Osteocyte (in vitro differentiated cells): ENCODE measurements at regions not wholly inside any gene's neighbourhood (a gene's known extent, or its start where the extent isn't known, plus 50 kb on each side); places are given as distances from the start of the nearest gene placed in this dataset.

Source experiments
- DNase-seq: peaks from one replicate; pipeline ENCODE4 v3.0.0; 2021; ENCODE audit warnings: mixed read lengths; ENCODE audit not compliant: unreplicated experiment; ENCODE audit errors: extremely low spot score
- H3K27ac Mint-ChIP-seq: one replicate; pipeline ENCODE4 v1.8.0; 2021; ENCODE audit warnings: mild to moderate bottlenecking, mixed read lengths; ENCODE audit not compliant: unreplicated experiment
- H3K27me3 Mint-ChIP-seq: one replicate; pipeline ENCODE4 v1.8.0; 2021; ENCODE audit warnings: mixed read lengths; ENCODE audit not compliant: unreplicated experiment
- H3K36me3 Mint-ChIP-seq: one replicate; pipeline ENCODE4 v1.8.0; 2021; ENCODE audit warnings: mixed read lengths; ENCODE audit not compliant: unreplicated experiment
- H3K4me1 Mint-ChIP-seq: one replicate; pipeline ENCODE4 v1.8.0; 2021; ENCODE audit warnings: mixed read lengths; ENCODE audit not compliant: unreplicated experiment
- H3K4me3 Mint-ChIP-seq: one replicate; pipeline ENCODE4 v1.8.0; 2021; ENCODE audit warnings: mild to moderate bottlenecking, moderate library complexity, mixed read lengths; ENCODE audit not compliant: unreplicated experiment
- H3K9me3 Mint-ChIP-seq: one replicate; pipeline ENCODE4 v1.8.0; 2021; ENCODE audit warnings: mixed read lengths; ENCODE audit not compliant: unreplicated experiment
- CTCF ChIP-seq: fragments of 200-600 bp; sonication (generic); IDR thresholded peaks from 2 replicates; pipeline ENCODE4 v1.5.0; 2021; ENCODE audit warnings: antibody characterized with exemption, mild to moderate bottlenecking, moderate library complexity

- no peak for DNase-seq
- no peak for TF ChIP-seq CTCF
- Mint-ChIP-seq H3K9me3 (peaks cover 3% of the 10 kb centered on the region), H3K27ac (no peak overlapping the region), H3K4me3 (no peak overlapping the region), H3K27me3 (no peaks in the 10 kb centered on the region), H3K4me1 (peaks cover 27% of the 10 kb centered on the region), H3K36me3 (no peaks in the 10 kb centered on the region)
Measured at GRCh38 chr10:32147730-32148129, 91.5 kb upstream of the KIF5B start.

- Mint-ChIP-seq H3K36me3 (no peaks in the 10 kb centered on the region), H3K27me3 (no peaks in the 10 kb centered on the region), H3K4me1 (peaks cover 27% of the 10 kb centered on the region), H3K9me3 (peaks cover 3% of the 10 kb centered on the region), H3K4me3 (no peak overlapping the region), H3K27ac (no peak overlapping the region)
- DNase-seq: no peak
- no peak for TF ChIP-seq CTCF
Measured at GRCh38 chr10:32146166-32146565, 89.9 kb upstream of the KIF5B start.

- no peak overlapping the region for H3K27ac Mint-ChIP-seq
- TF ChIP-seq CTCF: no peak
- H3K4me3 Mint-ChIP-seq: no peak overlapping the region
- no peak for DNase-seq
- H3K27me3 Mint-ChIP-seq: no peaks in the 10 kb centered on the region
- peaks cover 18% of the 10 kb centered on the region for H3K4me1 Mint-ChIP-seq
- peaks cover 3% of the 10 kb centered on the region for H3K9me3 Mint-ChIP-seq
- no peaks in the 10 kb centered on the region for H3K36me3 Mint-ChIP-seq
Measured at GRCh38 chr10:32144817-32145688, 88.8 kb upstream of the KIF5B start.

- H3K9me3 Mint-ChIP-seq: peaks cover 3% of the 10 kb centered on the region
- H3K27ac Mint-ChIP-seq: no peak overlapping the region
- peaks cover 5% of the 10 kb centered on the region for H3K4me1 Mint-ChIP-seq
- TF ChIP-seq CTCF: no peak
- no peak for DNase-seq
- no peak overlapping the region for H3K4me3 Mint-ChIP-seq
- H3K36me3 Mint-ChIP-seq: no peaks in the 10 kb centered on the region
- H3K27me3 Mint-ChIP-seq: no peaks in the 10 kb centered on the region
Measured at GRCh38 chr10:32143302-32143847, 87.2 kb upstream of the KIF5B start.

- no peak overlapping the region for H3K4me3 Mint-ChIP-seq
- no peak for DNase-seq
- no peaks in the 10 kb centered on the region for H3K36me3 Mint-ChIP-seq
- TF ChIP-seq CTCF: no peak
- peaks cover under 1% of the 10 kb centered on the region for H3K9me3 Mint-ChIP-seq
- H3K27ac Mint-ChIP-seq: no peak overlapping the region
- H3K4me1 Mint-ChIP-seq: no peaks in the 10 kb centered on the region
- H3K27me3 Mint-ChIP-seq: no peaks in the 10 kb centered on the region
Measured at GRCh38 chr10:32142646-32143045, 86.4 kb upstream of the KIF5B start.
